GM11168 (cell line): ENCODE measurements at regions not wholly inside any gene's neighbourhood (a gene's known extent, or its start where the extent isn't known, plus 50 kb on each side); places are given as distances from the start of the nearest gene placed in this dataset.

Source experiments
- in situ Hi-C: fragments of 300-500 bp; cut with MboI; formaldehyde crosslinking; loops from one replicate; pipeline ENCODE4 v1.12.0; 2022; ENCODE audit warnings: low sequenced_read_pairs; ENCODE audit not compliant: unreplicated experiment

GRCh38 chr5:53323511-53323910 is 156.9 kb upstream of the FST start:
- in situ Hi-C loops, result no loop called here

GRCh38 chr5:53323943-53324642 is 156.3 kb upstream of the FST start:
- in situ Hi-C loops, result no loop called here

GRCh38 chr5:53326424-53327153 is 153.8 kb upstream of the FST start:
- in situ Hi-C loops, result no loop called here

GRCh38 chr5:53327811-53328334 is 152.6 kb upstream of the FST start:
- in situ Hi-C loops, result no loop called here

- in situ Hi-C loops, result no loop called here
Measured at GRCh38 chr5:53330491-53330890, 149.9 kb upstream of the FST start.

- in situ Hi-C loops, result no loop called here
Measured at GRCh38 chr5:53331463-53331862, 149.0 kb upstream of the FST start.

GRCh38 chr5:53333160-53333559 is 147.3 kb upstream of the FST start:
- in situ Hi-C loops, result no loop called here

GRCh38 chr5:53334431-53334941 is 145.9 kb upstream of the FST start:
- in situ Hi-C loops, result no loop called here

- in situ Hi-C loops, result no loop called here
Measured at GRCh38 chr5:53335115-53335514, 145.3 kb upstream of the FST start.

GRCh38 chr5:53337827-53338226 is 142.6 kb upstream of the FST start:
- in situ Hi-C loops, result no loop called here

- in situ Hi-C loops, result no loop called here
Measured at GRCh38 chr5:53338971-53339370, 141.5 kb upstream of the FST start.

- in situ Hi-C loops, result no loop called here
Measured at GRCh38 chr5:53339962-53340540, 140.4 kb upstream of the FST start.

- in situ Hi-C loops, result no loop called here
Measured at GRCh38 chr5:53340956-53341750, 139.3 kb upstream of the FST start.

- in situ Hi-C loops, result no loop called here
Measured at GRCh38 chr5:53342236-53342635, 138.2 kb upstream of the FST start.

- in situ Hi-C loops, result no loop called here
Measured at GRCh38 chr5:53343187-53343586, 137.2 kb upstream of the FST start.

- in situ Hi-C loops, result no loop called here
Measured at GRCh38 chr5:53350368-53350767, 130.1 kb upstream of the FST start.

GRCh38 chr5:53350991-53351770 is 129.2 kb upstream of the FST start:
- in situ Hi-C loops, result no loop called here

GRCh38 chr5:53355316-53355715 is 125.1 kb upstream of the FST start:
- in situ Hi-C loops, result no loop called here

GRCh38 chr5:53355931-53356330 is 124.5 kb upstream of the FST start:
- in situ Hi-C loops, result no loop called here

- in situ Hi-C loops, result no loop called here
Measured at GRCh38 chr5:53357439-53357838, 123.0 kb upstream of the FST start.
